ENCODE measurements at regions not wholly inside any gene's neighbourhood (a gene's known extent, or its start where the extent isn't known, plus 50 kb on each side); places are given as distances from the start of the nearest gene placed in this dataset.
"Not testable (repeated sequence)": the region's sequence is repeated elsewhere in the genome, so short reads cannot be mapped to it uniquely, and the experiment has no call there.

- DNase-seq (ENCODE audit: low spot score): no peak
- no peak for FAIRE-seq
These were observed 292.6 kb downstream of the C12orf75 start for GRCh38 chr12:105622846-105623736.

GRCh38 chr12:105626653-105627052, 296.2 kb downstream of the C12orf75 start:
- DNase-seq (ENCODE audit: low spot score): no peak
- peak; percentile 23 for FAIRE-seq

GRCh38 chr12:105637470-105637869, 307.0 kb downstream of the C12orf75 start:
- FAIRE-seq (no peak), DNase-seq (ENCODE audit: low spot score) (no peak)

GRCh38 chr12:105640761-105641160, 310.3 kb downstream of the C12orf75 start:
- FAIRE-seq (no peak), DNase-seq (ENCODE audit: low spot score) (no peak)

GRCh38 chr12:105641749-105642148, 311.3 kb downstream of the C12orf75 start:
- no peak for DNase-seq (ENCODE audit: low spot score)
- FAIRE-seq: no peak

- no peak for FAIRE-seq
These were observed 314.3 kb downstream of the C12orf75 start for GRCh38 chr12:105644770-105645169.

GRCh38 chr12:105654606-105655005, 324.1 kb downstream of the C12orf75 start:
- no peak for DNase-seq (ENCODE audit: low spot score)
- no peak for FAIRE-seq

More at GRCh38 chr12:105644770-105645169, 314.3 kb downstream of the C12orf75 start:
- no peak for DNase-seq (ENCODE audit: low spot score)

GRCh38 chr12:105658389-105658788, 327.9 kb downstream of the C12orf75 start:
- DNase-seq (ENCODE audit: low spot score) (no peak), FAIRE-seq (no peak)

GRCh38 chr12:105659355-105660075, 329.0 kb downstream of the C12orf75 start:
- DNase-seq (ENCODE audit: low spot score) (no peak), FAIRE-seq (no peak)

- not testable (repeated sequence) for DNase-seq (ENCODE audit: low spot score); FAIRE-seq
These were observed 334.3 kb downstream of the C12orf75 start for GRCh38 chr12:105664765-105665164.

GRCh38 chr12:105665366-105665765, 334.9 kb downstream of the C12orf75 start:
- FAIRE-seq (no peak), DNase-seq (ENCODE audit: low spot score) (no peak)

- no peak for DNase-seq (ENCODE audit: low spot score)
These were observed 337.7 kb downstream of the C12orf75 start for GRCh38 chr12:105667973-105668743.

GRCh38 chr12:105670672-105671071, 340.2 kb downstream of the C12orf75 start:
- FAIRE-seq (no peak), DNase-seq (ENCODE audit: low spot score) (no peak)

More at GRCh38 chr12:105667973-105668743, 337.7 kb downstream of the C12orf75 start:
- no peak for FAIRE-seq

GRCh38 chr12:105671720-105672119, 341.2 kb downstream of the C12orf75 start:
- FAIRE-seq (no peak), DNase-seq (ENCODE audit: low spot score) (no peak)

GRCh38 chr12:105672121-105672975, 341.9 kb downstream of the C12orf75 start:
- DNase-seq (ENCODE audit: low spot score): no peak

GRCh38 chr12:105674871-105675699, 344.6 kb downstream of the C12orf75 start:
- FAIRE-seq (no peak), DNase-seq (ENCODE audit: low spot score) (no peak)

More at GRCh38 chr12:105672121-105672975, 341.9 kb downstream of the C12orf75 start:
- FAIRE-seq: no peak

- FAIRE-seq (no peak), DNase-seq (ENCODE audit: low spot score) (no peak)
These were observed 346.2 kb downstream of the C12orf75 start for GRCh38 chr12:105676694-105677093.

- no peak for FAIRE-seq
- DNase-seq (ENCODE audit: low spot score): no peak
These were observed 347.2 kb downstream of the C12orf75 start for GRCh38 chr12:105677672-105678071.

- DNase-seq (ENCODE audit: low spot score) (no peak), FAIRE-seq (no peak)
These were observed 349.5 kb downstream of the C12orf75 start for GRCh38 chr12:105679982-105680381.

- FAIRE-seq (no peak), DNase-seq (ENCODE audit: low spot score) (no peak)
These were observed 350.9 kb downstream of the C12orf75 start for GRCh38 chr12:105681341-105681740.

Measured in RCC 7860 (cell line).